ENCODE measurements at regions not wholly inside any gene's neighbourhood (a gene's known extent, or its start where the extent isn't known, plus 50 kb on each side); places are given as distances from the start of the nearest gene placed in this dataset.
A peak's percentile ranks its signal among the peaks of the same experiment; 100 is the strongest.
"Not testable (repeated sequence)": the region's sequence is repeated elsewhere in the genome, so short reads cannot be mapped to it uniquely, and the experiment has no call there.

GRCh38 chr11:42802201-42802899 is 509.4 kb upstream of the API5 start:
- Histone ChIP-seq H3K27me3 (ENCODE audit: control insufficient read depth in 2 of 2, insufficient read depth in 2 of 2, low read length in 2 of 2) (no peaks in the 10 kb centered on the region), H3K4me3 (ENCODE audit: low read length in 2 of 2) (peak overlapping the region in 1 of 2 donors; percentile 3), H3K9ac (ENCODE audit: low read depth in 1 of 2, low read length in 2 of 2) (no peak overlapping the region), H3K9me3 (ENCODE audit: control insufficient read depth in 2 of 2, low read length in 2 of 2) (no peaks in the 10 kb centered on the region), H3K4me1 (ENCODE audit: control insufficient read depth in 2 of 2, insufficient read depth in 2 of 2, low read length in 2 of 2) (no peaks in the 10 kb centered on the region), H3K27ac (ENCODE audit: low read depth in 2 of 2, low read length in 2 of 2) (no peak overlapping the region), H3K36me3 (ENCODE audit: control insufficient read depth in 2 of 2, insufficient read depth in 2 of 2, low read length in 2 of 2) (no peaks in the 10 kb centered on the region)

DNA sequence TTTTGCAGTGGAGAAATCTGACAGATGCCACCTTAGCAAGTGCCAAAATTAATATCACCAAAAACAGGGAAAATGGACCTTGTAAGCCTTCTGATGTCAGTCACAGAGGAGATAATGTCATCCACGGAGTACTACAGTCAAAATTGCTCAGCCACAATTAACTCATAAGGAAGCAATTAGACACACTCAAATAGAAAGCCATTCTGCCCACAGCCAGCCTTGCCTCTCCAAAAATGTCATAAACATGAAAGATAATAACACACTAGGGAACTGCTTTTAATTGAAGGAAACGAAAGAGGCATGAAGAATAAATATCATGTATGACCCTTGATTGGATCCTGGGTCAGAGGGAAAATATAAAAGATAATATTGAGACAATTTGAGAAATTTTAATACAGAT is 505.6 kb upstream of the API5 start:
- Histone ChIP-seq H3K27ac (ENCODE audit: low read depth in 2 of 2, low read length in 2 of 2) (no peak overlapping the region), H3K4me3 (ENCODE audit: low read length in 2 of 2) (no peak overlapping the region)

DNA sequence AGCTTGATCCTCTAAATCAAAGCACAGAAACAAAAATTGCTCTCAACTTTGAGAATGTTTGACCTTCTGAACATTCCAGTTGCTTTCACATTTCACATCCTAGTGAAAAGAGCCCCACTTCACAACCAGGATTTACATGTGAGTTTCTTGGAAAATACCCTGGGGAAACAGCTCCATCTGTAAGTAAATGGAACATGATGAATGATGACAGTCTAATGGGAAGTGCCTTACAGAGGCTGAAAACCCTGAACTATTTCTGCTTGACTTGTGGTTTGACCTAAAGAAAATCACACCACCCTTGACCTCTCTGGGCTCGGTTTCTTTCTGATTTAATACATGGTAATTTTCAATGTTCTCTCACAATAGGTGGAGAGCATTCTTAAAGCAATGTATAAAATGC is 499.4 kb upstream of the API5 start:
- no peaks in the 10 kb centered on the region for H3K9me3 ChIP-seq (ENCODE audit: control insufficient read depth in 2 of 2, low read length in 2 of 2)
- H3K4me1 ChIP-seq (ENCODE audit: control insufficient read depth in 2 of 2, insufficient read depth in 2 of 2, low read length in 2 of 2) = no peaks in the 10 kb centered on the region
- H3K4me3 ChIP-seq (ENCODE audit: low read length in 2 of 2) = no peak overlapping the region
- no peaks in the 10 kb centered on the region for H3K36me3 ChIP-seq (ENCODE audit: control insufficient read depth in 2 of 2, insufficient read depth in 2 of 2, low read length in 2 of 2)
- no peak overlapping the region for H3K27ac ChIP-seq (ENCODE audit: low read depth in 2 of 2, low read length in 2 of 2)
- H3K9ac ChIP-seq (ENCODE audit: low read depth in 1 of 2, low read length in 2 of 2) = no peak overlapping the region
- H3K27me3 ChIP-seq (ENCODE audit: control insufficient read depth in 2 of 2, insufficient read depth in 2 of 2, low read length in 2 of 2) = no peaks in the 10 kb centered on the region

More for the DNA sequence above, 505.6 kb upstream of the API5 start:
- no peaks in the 10 kb centered on the region for H3K4me1 ChIP-seq (ENCODE audit: control insufficient read depth in 2 of 2, insufficient read depth in 2 of 2, low read length in 2 of 2)
- H3K9me3 ChIP-seq (ENCODE audit: control insufficient read depth in 2 of 2, low read length in 2 of 2) = no peaks in the 10 kb centered on the region
- no peak overlapping the region for H3K9ac ChIP-seq (ENCODE audit: low read depth in 1 of 2, low read length in 2 of 2)
- H3K27me3 ChIP-seq (ENCODE audit: control insufficient read depth in 2 of 2, insufficient read depth in 2 of 2, low read length in 2 of 2) = no peaks in the 10 kb centered on the region
- H3K36me3 ChIP-seq (ENCODE audit: control insufficient read depth in 2 of 2, insufficient read depth in 2 of 2, low read length in 2 of 2) = no peaks in the 10 kb centered on the region

DNA sequence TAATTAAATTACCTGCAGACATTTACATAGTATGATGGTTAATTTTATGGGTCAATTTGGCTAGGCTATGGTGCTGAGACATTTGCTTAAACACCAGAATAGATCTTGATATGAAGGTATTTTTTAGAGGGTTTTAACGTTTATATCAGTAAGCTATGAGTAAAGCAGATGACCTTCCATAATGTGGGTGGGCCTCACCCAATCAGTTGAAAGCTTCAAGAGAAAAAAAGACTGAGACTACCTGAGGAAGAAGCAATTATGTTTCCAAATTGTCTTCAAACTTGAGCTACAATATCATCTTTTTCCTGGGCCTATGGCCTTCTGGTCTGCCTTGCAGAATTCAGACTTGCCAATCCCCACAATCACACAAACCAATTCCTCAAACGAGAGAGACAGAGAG is 498.8 kb upstream of the API5 start:
- Histone ChIP-seq H3K9me3 (ENCODE audit: control insufficient read depth in 2 of 2, low read length in 2 of 2) (no peaks in the 10 kb centered on the region), H3K9ac (ENCODE audit: low read depth in 1 of 2, low read length in 2 of 2) (no peak overlapping the region), H3K27ac (ENCODE audit: low read depth in 2 of 2, low read length in 2 of 2) (no peak overlapping the region), H3K27me3 (ENCODE audit: control insufficient read depth in 2 of 2, insufficient read depth in 2 of 2, low read length in 2 of 2) (no peaks in the 10 kb centered on the region), H3K4me1 (ENCODE audit: control insufficient read depth in 2 of 2, insufficient read depth in 2 of 2, low read length in 2 of 2) (no peaks in the 10 kb centered on the region), H3K36me3 (ENCODE audit: control insufficient read depth in 2 of 2, insufficient read depth in 2 of 2, low read length in 2 of 2) (no peaks in the 10 kb centered on the region), H3K4me3 (ENCODE audit: low read length in 2 of 2) (no peak overlapping the region)

- no peak overlapping the region for H3K4me3 ChIP-seq (ENCODE audit: low read length in 2 of 2)
- no peak overlapping the region for H3K9ac ChIP-seq (ENCODE audit: low read depth in 1 of 2, low read length in 2 of 2)
- no peaks in the 10 kb centered on the region for H3K4me1 ChIP-seq (ENCODE audit: control insufficient read depth in 2 of 2, insufficient read depth in 2 of 2, low read length in 2 of 2)
- H3K9me3 ChIP-seq (ENCODE audit: control insufficient read depth in 2 of 2, low read length in 2 of 2) = no peaks in the 10 kb centered on the region
- H3K36me3 ChIP-seq (ENCODE audit: control insufficient read depth in 2 of 2, insufficient read depth in 2 of 2, low read length in 2 of 2) = no peaks in the 10 kb centered on the region
- H3K27ac ChIP-seq (ENCODE audit: low read depth in 2 of 2, low read length in 2 of 2) = no peak overlapping the region
- no peaks in the 10 kb centered on the region for H3K27me3 ChIP-seq (ENCODE audit: control insufficient read depth in 2 of 2, insufficient read depth in 2 of 2, low read length in 2 of 2)
Observed at GRCh38 chr11:42816471-42816870, 495.3 kb upstream of the API5 start.

GRCh38 chr11:42819126-42819525 is 492.7 kb upstream of the API5 start:
- no peaks in the 10 kb centered on the region for H3K36me3 ChIP-seq (ENCODE audit: control insufficient read depth in 2 of 2, insufficient read depth in 2 of 2, low read length in 2 of 2)
- no peak overlapping the region for H3K27ac ChIP-seq (ENCODE audit: low read depth in 2 of 2, low read length in 2 of 2)
- H3K27me3 ChIP-seq (ENCODE audit: control insufficient read depth in 2 of 2, insufficient read depth in 2 of 2, low read length in 2 of 2) = no peaks in the 10 kb centered on the region
- no peak overlapping the region for H3K9ac ChIP-seq (ENCODE audit: low read depth in 1 of 2, low read length in 2 of 2)
- no peaks in the 10 kb centered on the region for H3K4me1 ChIP-seq (ENCODE audit: control insufficient read depth in 2 of 2, insufficient read depth in 2 of 2, low read length in 2 of 2)
- H3K4me3 ChIP-seq (ENCODE audit: low read length in 2 of 2) = no peak overlapping the region
- H3K9me3 ChIP-seq (ENCODE audit: control insufficient read depth in 2 of 2, low read length in 2 of 2) = no peaks in the 10 kb centered on the region

GRCh38 chr11:42822188-42822587 is 489.6 kb upstream of the API5 start:
- H3K9me3 ChIP-seq (ENCODE audit: control insufficient read depth in 2 of 2, low read length in 2 of 2); H3K9ac ChIP-seq (ENCODE audit: low read depth in 1 of 2, low read length in 2 of 2); H3K4me1 ChIP-seq (ENCODE audit: control insufficient read depth in 2 of 2, insufficient read depth in 2 of 2, low read length in 2 of 2); H3K4me3 ChIP-seq (ENCODE audit: low read length in 2 of 2); H3K36me3 ChIP-seq (ENCODE audit: control insufficient read depth in 2 of 2, insufficient read depth in 2 of 2, low read length in 2 of 2); H3K27me3 ChIP-seq (ENCODE audit: control insufficient read depth in 2 of 2, insufficient read depth in 2 of 2, low read length in 2 of 2); H3K27ac ChIP-seq (ENCODE audit: low read depth in 2 of 2, low read length in 2 of 2): not testable (repeated sequence)

GRCh38 chr11:42823546-42823945 is 488.2 kb upstream of the API5 start:
- H3K27me3 ChIP-seq (ENCODE audit: control insufficient read depth in 2 of 2, insufficient read depth in 2 of 2, low read length in 2 of 2) = no peaks in the 10 kb centered on the region
- H3K4me1 ChIP-seq (ENCODE audit: control insufficient read depth in 2 of 2, insufficient read depth in 2 of 2, low read length in 2 of 2) = no peaks in the 10 kb centered on the region
- no peaks in the 10 kb centered on the region for H3K36me3 ChIP-seq (ENCODE audit: control insufficient read depth in 2 of 2, insufficient read depth in 2 of 2, low read length in 2 of 2)
- no peak overlapping the region for H3K4me3 ChIP-seq (ENCODE audit: low read length in 2 of 2)
- no peak overlapping the region for H3K9ac ChIP-seq (ENCODE audit: low read depth in 1 of 2, low read length in 2 of 2)
- no peaks in the 10 kb centered on the region for H3K9me3 ChIP-seq (ENCODE audit: control insufficient read depth in 2 of 2, low read length in 2 of 2)
- no peak overlapping the region for H3K27ac ChIP-seq (ENCODE audit: low read depth in 2 of 2, low read length in 2 of 2)

GRCh38 chr11:42824067-42824466 is 487.7 kb upstream of the API5 start:
- Histone ChIP-seq H3K36me3 (ENCODE audit: control insufficient read depth in 2 of 2, insufficient read depth in 2 of 2, low read length in 2 of 2) (no peaks in the 10 kb centered on the region), H3K9ac (ENCODE audit: low read depth in 1 of 2, low read length in 2 of 2) (no peak overlapping the region), H3K9me3 (ENCODE audit: control insufficient read depth in 2 of 2, low read length in 2 of 2) (no peaks in the 10 kb centered on the region), H3K4me1 (ENCODE audit: control insufficient read depth in 2 of 2, insufficient read depth in 2 of 2, low read length in 2 of 2) (no peaks in the 10 kb centered on the region), H3K4me3 (ENCODE audit: low read length in 2 of 2) (no peak overlapping the region), H3K27ac (ENCODE audit: low read depth in 2 of 2, low read length in 2 of 2) (no peak overlapping the region), H3K27me3 (ENCODE audit: control insufficient read depth in 2 of 2, insufficient read depth in 2 of 2, low read length in 2 of 2) (no peaks in the 10 kb centered on the region)

DNA sequence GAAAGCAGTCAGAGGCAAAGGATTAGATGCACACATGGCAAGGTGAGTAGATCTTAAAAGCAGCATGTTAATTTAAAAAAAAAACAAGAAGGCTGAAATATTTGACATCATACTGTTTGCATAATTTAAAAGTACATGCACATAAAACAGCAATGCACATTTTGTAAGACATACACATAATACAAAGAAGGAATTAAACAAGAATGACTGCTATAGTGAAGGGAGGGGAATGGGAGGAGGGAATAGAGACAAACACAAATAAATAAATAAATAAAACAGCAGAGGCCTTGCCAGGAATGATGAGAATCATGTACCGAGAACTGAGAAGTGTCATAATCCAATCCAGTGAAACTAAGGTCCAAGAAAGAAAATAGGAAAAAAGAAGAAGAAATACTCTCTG is 486.2 kb upstream of the API5 start:
- no peaks in the 10 kb centered on the region for H3K27me3 ChIP-seq (ENCODE audit: control insufficient read depth in 2 of 2, insufficient read depth in 2 of 2, low read length in 2 of 2)
- H3K36me3 ChIP-seq (ENCODE audit: control insufficient read depth in 2 of 2, insufficient read depth in 2 of 2, low read length in 2 of 2) = no peaks in the 10 kb centered on the region
- no peak overlapping the region for H3K27ac ChIP-seq (ENCODE audit: low read depth in 2 of 2, low read length in 2 of 2)
- no peak overlapping the region for H3K9ac ChIP-seq (ENCODE audit: low read depth in 1 of 2, low read length in 2 of 2)
- no peaks in the 10 kb centered on the region for H3K4me1 ChIP-seq (ENCODE audit: control insufficient read depth in 2 of 2, insufficient read depth in 2 of 2, low read length in 2 of 2)
- no peaks in the 10 kb centered on the region for H3K9me3 ChIP-seq (ENCODE audit: control insufficient read depth in 2 of 2, low read length in 2 of 2)
- H3K4me3 ChIP-seq (ENCODE audit: low read length in 2 of 2) = no peak overlapping the region

DNA sequence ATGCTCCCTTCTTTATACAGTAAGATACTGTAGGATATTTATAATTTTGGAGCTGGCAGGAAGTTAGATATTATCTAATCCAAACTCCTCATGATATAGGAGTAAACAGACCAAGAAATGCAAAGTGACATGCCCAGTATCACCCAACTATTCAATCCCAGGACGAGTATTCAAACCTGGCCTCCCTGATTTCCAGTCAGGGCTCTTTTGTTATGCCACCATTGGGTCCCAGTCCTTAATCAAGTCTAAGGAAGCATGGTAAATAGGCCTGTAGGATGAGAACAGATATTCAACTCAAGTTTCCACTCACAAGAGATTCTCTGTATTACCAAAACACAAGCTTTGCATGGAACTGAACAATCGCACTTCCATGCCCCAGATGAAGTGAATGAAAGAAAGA is 484.0 kb upstream of the API5 start:
- no peaks in the 10 kb centered on the region for H3K27me3 ChIP-seq (ENCODE audit: control insufficient read depth in 2 of 2, insufficient read depth in 2 of 2, low read length in 2 of 2)
- no peaks in the 10 kb centered on the region for H3K9me3 ChIP-seq (ENCODE audit: control insufficient read depth in 2 of 2, low read length in 2 of 2)
- no peak overlapping the region for H3K4me3 ChIP-seq (ENCODE audit: low read length in 2 of 2)
- H3K36me3 ChIP-seq (ENCODE audit: control insufficient read depth in 2 of 2, insufficient read depth in 2 of 2, low read length in 2 of 2) = no peaks in the 10 kb centered on the region
- no peak overlapping the region for H3K27ac ChIP-seq (ENCODE audit: low read depth in 2 of 2, low read length in 2 of 2)
- H3K9ac ChIP-seq (ENCODE audit: low read depth in 1 of 2, low read length in 2 of 2) = no peak overlapping the region
- no peaks in the 10 kb centered on the region for H3K4me1 ChIP-seq (ENCODE audit: control insufficient read depth in 2 of 2, insufficient read depth in 2 of 2, low read length in 2 of 2)

All from mucosa of rectum (tissue), 2 donors.